Right renal cortex interstitium (tissue), 3 donors: ENCODE measurements at regions not wholly inside any gene's neighbourhood (a gene's known extent, or its start where the extent isn't known, plus 50 kb on each side); places are given as distances from the start of the nearest gene placed in this dataset.
"Not testable (repeated sequence)": the region's sequence is repeated elsewhere in the genome, so short reads cannot be mapped to it uniquely, and the experiment has no call there.

ENCODE experiments used
- DNase-seq, 3 donors: peaks; one replicate each; pipeline ENCODE4 v3.0.0-alpha.2; 2013; ENCODE audit warnings: low read depth in 3 of 3, low spot score in 2 of 3

DNA sequence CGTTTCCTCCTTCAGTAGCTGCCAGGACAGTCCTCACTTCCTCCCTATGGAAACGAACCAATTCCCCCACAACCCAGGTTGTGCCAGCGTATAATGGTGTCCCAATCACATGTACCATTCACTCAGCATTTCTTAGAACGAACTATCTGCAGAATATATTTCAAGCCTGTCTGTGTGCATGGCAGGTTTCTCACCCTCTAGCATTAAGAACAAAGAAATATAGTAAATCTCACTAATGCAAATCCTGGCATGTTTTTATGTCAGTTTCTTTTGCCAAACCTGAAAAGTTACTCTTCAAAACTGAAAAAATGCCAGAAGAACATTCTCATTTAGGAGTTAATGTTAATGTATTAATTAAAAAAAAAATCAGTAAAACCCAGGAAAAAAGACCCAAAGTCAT, 405.9 kb upstream of the KLF6 start:
- DNase-seq = no peak

DNA sequence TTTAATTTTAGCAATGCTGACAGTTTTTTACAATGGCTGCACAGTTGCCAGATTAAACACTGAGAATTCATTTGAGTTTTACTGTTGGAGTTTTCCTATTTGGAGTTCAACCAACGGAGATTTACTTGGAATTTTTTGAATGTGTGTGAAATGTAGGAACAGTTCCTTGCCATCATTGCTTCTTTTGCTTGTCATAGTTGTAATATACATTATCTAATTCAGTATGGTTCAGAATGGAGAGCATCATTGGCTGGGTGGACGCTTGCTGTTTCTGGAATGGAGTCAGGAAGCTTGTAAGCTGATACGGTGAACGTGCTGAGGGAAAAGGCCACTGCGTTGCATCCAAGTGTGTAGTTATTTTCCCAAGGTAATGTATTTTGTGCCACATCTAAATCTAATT, 404.3 kb upstream of the KLF6 start:
- no peak for DNase-seq

DNA sequence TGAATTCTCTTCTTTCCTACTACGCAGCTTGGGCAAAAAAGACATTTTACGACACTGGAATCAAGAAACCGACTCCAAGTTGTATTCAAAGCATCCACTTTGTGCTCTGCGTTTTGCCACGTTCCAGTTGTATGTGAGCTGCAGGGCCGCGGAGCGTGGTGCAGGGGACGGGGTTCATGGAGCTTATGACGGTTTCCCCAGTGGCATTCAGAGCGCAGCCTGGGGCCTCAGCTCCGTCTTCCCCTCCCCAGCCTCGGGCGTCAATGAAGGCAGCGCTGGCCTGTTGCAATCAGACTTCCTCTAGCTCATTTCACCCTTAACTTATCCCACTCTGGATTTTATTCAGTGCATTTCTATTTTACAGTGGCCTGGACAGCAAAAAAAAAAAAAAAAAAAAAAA, 403.4 kb upstream of the KLF6 start:
- no peak for DNase-seq

DNA sequence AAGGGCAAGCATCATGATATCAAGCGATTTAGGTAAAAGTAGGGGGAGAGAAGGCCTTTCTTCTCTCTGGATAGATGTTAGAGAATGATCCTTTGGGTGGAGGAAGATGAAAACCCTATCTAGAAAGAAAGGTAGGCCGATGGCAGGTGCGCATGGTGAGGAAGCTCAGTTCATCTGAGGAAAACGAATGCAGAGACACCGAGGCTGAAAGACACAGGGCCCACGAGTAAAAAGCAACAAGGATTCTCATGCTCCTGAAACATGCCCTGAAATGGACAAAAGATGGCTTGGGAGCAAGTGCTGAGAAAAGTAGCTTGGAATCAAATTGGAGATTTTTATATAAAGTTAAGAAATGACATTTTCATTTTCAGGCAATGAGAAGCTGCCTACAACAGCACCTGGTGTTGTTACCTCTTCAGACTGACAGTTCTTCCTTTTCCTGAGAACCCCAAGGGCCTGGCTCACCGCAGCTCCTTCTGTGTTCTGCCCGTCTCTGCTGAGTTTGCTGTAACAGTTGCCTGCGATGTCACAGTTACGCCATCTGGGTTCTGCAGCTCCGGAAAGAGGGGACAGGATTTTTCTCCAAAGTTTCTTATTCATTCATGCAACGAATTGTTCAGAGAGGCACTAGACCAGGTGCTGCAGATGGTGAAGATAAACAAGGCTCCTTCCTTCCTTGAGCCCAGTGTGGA, 402.0 kb upstream of the KLF6 start:
- DNase-seq = no peak

DNA sequence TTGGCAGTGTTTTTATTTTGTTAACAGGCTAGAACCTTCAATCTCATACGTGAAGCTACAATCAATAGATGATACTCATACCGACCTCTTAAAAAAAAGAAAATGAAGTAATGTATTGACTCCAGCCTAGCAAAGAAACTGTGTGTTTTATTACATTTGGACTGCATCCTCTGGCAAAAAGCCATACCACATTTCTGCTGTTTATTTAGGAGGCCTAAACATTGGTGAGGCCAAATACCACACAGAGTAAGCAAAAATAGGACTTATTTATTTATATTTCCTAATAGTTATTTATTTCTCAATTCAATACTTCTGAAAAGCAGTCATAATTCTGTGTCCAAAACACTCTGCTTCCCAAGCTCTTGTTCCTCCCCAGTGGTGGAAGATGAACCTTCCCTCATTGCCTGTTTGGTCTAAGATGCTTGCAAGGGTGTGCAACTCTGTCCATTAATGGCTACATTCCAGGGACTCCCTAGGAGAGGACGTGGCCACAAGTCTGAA, 398.8 kb upstream of the KLF6 start:
- no peak for DNase-seq

DNA sequence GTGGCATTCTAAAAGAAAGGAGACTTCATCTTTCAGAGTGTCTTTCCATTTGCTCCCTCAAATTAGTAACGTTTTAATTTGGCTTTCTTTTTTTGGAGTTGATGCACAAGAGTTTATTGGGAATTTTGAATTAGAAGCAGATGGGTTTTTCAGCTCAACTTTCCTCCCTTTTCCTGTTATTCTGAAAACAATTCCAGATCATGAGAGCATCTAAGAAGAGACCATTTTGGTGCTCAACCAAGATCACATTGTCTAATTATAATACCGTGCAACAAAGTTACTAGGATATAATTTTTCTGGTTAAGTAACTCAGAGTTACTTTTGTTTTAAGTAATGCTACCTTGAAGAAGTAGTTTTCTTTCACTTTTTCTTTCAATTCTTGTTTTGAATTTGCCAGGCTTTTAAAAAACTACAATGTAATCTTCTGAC, 396.6 kb upstream of the KLF6 start:
- no peak for DNase-seq

DNA sequence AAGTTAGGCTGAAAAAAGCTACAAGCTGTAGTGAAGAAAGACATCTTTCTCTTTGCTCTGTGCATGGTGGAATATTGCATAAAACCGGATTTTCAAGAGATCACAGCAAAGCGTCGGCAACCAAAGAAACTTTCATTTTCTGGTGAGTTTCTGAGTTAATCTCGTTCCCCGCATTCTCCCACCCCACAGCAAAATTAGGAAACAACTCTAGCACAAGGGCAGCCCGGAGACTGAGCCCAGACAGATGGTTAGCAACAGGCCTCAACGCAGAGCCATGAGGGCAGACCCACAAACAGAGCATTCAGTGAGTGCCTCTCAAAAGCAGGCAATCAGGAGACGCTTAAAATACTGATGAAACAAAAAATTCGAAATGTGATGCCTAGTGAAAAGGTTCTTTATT, 396.1 kb upstream of the KLF6 start:
- no peak for DNase-seq

DNA sequence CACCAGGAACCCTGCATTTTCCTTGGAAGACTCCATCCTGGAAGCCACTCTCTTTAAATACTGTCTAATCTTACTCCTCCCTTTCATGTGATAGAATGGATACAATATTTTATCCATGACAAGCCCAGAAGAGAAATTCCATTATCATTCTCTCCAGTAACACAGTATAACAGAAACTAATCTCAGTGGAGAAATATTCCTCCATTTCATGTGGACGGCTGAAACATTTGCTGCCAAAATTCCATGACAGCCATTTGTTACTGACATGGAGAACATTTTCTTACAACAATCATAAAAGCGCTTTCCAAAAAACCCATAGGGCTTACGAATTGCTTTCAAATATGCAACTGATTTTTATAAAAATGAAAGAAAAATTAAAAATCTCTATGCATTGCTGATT, 392.8 kb upstream of the KLF6 start:
- DNase-seq = no peak

DNA sequence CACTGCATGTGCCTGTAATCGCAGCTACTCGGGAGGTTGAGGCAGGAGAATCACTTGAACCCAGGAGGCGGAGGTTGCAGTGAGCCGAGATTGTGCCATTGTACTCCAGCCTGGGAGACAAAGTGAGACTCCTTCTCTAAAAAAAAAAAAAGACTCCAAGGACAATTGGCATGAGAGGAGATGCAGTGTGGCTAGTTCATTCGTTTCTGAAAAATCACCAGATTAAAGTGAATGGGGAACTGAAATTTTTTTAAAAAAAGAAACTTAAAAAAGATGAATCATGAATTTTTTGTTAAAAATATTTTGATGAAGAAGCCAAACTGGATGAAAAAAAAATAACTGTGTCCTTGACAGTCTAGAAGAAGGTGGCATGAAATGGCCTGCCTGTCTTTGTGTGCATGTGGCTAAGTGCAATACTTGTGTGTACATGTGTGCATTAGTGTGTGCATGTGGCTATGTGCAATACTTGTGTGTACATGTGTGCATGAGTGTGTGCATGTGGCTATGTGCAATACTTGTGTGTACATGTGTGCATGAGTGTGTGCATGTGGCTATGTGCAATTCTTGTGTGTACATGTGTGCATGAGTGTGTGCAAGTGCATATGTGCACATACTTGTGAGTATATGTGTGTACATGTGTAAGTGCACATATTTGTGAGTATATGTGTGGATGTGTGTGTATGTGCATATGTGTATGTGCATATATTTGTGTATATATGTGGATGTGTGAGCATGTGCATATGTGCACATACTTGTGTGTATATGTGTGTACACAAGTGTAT, 391.7 kb upstream of the KLF6 start:
- DNase-seq = no peak

DNA sequence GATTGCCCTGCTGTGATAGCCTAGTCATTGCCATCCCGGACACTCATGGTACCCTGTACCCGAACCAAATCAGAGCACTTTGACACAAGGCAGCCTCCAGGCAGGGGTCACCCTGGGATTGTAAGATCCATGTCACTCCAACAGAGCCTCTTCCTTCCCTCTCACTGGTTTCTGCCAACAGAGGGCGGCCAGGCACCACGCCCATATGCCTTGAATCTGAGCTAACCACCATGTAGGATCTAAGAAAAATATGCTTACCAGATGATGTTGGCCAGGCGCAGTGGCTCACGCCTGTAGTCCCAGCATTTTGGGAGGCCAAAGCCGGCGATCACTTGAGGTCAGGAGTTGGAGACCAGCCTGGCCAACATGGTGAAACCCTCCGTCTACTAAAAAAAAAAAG, 389.2 kb upstream of the KLF6 start:
- no peak for DNase-seq

DNA sequence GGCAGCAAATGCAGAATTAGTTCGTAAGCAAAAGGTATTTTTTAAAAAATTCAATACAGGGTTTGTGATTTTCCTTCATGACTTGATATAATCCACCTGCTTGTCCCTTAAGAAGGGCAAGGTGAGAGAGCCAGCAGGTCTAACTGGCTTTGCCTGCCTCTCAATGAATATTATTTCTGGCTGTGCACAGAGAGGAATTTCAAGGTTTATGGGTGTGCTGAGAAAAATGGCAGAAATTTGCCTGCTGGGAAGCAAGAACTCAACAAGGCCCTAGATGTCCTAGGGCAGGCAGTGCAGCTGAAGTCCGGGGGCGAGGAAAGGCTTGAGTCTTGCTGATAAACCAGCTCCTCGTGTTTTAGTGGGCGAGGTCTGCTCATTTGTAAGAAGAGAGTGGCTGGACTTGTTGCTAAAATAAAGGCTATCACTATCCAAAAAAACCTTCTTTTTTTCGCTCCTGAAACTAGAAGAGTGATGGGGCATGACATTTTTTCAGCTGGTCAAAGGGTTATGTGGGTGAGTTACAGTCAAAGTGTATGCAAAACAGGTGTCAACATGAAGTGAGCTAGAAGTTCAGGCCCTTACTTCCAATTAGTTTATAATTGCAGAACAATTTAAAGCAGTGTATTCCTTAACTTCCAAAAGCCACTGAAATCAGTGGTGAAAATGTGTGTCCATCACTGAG, 385.8 kb upstream of the KLF6 start:
- no peak for DNase-seq

DNA sequence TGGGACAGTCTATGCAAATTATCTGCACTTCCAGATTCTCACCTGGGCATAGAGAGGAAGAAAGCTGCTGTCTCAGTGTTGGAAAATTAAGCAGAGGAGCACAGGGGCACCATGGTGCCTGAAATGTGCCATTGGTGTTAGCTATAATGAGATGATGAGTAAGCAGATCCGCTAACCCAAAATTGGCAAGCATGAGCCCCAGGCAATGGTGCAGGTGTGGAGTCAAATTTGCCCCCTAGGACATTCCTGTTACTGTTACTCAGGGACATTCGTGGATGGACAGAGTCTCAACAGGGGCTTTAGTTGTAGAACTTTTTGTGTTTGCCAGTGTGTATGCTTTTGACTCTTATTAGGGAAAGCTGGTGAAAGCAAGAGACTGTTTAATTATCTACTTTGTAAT, 385.2 kb upstream of the KLF6 start:
- DNase-seq = no peak

DNA sequence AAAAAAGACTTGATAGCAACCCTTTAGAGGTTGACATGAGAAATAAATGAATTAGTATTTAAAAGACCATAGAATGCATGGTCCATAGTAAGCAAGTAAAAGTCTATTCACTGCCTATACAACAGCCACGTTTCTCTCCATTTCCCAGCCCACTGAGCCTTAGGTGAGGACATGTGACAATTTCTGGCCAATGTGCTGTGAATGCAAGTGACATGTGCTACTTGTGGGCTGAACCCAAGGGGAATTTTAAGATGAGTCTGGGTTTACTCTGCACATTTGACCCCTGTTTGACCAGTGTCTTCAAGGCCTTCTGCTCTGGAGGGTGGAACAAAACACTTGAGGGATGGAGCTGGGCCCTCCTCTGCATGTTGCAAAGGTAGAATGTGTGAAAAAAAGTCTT, 384.4 kb upstream of the KLF6 start:
- no peak for DNase-seq

DNA sequence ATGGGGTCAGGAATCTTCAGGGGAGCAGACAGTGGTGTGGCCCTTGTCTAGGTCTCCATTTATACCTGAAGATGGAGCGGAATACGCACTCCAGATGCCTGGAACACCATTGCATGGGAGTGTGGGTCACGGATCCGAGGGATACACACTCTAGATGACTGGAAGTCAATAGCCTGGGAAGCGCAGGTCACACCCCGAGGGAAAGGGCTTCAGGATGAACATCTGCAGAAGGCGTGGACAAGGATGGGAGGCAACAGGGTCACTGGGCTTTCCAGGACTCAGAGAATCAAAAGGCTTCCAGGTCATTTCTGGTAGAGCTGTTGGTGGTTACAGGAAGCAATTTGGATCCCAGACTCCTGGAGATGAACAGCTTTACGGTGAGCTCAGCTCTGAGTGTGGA, 382.2 kb upstream of the KLF6 start:
- no peak for DNase-seq

DNA sequence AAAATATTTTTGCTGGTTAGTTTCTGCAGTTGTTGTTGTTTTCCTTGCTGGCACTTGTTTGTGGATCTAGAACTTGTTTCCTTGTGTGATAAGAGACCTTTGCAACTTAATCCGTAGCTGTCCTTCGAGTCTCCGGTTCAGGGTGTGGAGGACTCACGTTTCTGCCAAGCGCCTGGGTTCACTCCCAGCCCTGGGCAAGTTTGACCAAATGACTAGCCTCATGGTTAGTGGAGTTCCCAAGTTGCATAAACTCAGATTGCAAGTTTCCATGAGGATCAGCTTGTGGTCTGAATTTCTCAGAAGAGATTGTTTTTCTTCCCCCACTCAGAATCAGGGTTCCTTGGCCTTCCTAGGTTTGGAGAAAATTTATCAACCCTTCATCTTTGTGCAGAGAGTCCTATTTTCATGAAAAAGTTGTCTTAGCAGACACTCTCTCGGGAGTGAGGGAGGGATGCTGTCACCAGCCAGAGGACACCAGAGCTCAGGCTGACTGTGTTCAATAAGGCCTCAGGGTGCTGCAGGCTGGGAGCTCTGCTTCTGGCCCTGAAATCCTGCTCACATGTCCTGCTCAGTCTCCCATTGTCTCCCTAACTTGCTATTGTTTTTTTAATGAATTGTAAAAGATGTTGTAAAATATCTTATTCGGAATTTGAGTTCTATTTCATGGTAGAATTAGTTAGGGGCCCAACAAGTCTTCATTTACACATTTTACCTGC, 377.7 kb upstream of the KLF6 start:
- DNase-seq = no peak

DNA sequence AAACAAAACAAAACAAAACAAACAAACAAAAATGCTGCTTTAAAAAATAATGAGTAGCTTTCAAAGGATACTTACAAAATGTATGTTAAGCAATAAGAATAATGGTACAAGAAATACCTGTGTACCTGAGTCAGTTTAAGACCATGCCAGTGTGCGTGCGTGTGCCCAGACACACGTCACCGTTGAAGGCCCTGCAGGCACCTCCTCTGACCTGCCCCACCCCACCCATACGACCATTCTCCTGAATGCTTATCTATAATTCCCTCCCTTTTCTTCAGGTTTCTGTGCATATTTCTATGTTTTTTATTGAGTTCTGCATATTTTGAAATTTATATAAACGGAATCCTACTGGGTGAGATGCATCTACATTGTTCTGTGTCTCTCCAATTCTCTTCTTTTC, 374.2 kb upstream of the KLF6 start:
- no peak for DNase-seq

DNA sequence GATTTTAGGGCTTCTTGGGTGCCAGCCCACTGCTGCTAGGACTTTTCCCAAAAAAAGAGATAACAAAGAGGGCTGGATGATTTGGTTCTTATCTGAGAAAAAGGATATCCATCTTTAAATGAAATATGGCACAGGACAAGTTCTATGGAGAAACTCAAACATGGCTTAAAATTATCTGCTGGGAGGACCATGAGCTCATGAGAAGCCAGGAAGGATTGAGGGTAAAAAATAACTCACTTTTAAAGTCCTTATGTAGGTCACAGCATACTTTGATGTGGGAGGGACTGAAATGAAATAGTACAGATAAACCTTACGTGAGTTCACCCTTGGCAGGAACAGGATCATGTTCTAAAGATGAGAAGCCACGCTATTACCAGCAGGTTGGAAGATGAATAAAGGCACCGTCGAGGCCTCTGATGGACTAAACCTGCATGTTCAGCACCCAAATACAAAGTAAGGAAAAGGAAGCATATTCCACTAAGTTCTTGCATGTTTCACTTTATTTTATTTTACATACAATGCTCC, 369.2 kb upstream of the KLF6 start:
- no peak for DNase-seq

DNA sequence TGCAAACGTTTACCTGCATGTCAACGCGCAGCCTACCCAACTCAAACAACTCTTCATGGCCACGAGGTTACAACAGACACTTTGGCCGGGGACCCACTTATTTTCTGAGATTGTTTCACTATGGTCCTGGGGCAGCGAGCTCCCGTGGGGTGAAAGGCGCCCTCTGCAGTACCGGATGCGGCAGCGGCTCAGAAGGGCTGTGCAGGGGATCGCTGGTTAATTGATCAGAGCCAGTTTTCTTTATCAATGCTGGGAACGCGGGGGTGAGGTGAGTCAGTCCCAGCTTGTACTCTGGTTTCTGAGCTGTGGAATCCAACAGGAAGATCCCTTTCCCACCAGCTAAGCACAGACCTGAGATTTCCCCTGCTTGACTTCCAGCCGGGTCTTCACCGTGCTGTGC, 366.5 kb upstream of the KLF6 start:
- no peak for DNase-seq

DNA sequence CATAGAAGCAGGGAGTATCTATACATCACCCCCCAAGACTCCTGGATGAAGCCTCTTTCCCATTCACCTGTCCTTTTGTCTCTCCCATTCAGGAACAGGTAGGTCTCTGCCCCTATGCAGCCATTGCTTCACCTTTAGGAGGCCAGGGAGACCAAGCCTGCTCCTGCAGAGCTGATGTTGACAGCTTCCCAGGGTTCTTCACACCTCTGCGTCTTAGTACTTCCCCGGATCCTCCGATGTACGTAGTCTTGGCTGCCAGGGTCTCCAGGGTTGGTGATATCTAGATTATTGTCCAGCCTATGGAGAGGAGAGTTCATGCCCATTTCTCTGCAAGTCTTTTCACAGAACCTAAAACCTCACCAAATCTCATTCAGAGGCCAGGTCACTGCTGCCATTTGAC, 365.7 kb upstream of the KLF6 start:
- DNase-seq = no peak

DNA sequence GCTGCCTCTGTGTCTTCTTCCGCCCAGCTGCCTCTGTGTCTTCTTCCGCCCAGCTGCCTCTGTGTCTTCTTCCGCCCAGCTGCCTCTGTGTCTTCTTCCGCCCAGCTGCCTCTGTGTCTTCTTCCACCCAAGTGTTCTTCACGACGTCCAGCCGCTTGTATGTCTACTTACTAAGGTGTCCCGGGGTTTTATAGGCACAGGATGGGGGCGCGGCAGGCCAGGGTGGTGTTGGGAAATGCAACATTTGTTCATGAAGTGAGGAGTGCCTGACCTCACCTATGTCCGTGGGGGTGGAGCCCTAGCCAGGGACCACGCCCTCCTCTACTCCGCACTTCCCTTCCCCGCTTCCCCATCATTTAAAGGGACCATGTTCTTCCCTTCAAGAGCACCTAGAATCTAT, 364.5 kb upstream of the KLF6 start:
- not testable (repeated sequence) for DNase-seq

DNA sequence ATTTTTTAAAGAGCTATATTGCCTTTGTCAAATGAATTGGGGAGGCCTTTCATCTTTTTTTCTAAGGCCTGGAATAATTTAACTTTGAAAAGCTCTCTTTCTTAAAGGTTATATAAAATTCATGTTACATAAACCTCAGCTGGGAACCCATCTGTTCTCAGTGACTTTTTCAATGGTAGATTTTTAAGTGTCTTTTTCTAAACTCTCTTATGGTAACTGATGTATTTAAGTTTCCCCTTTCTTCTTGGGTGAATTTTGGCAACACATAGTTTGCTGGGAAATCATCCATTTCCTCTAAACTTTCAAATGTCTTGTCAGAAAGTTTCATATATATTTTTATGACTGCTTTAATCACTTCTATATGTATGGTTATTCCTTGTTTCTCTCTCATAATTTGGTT, 362.2 kb upstream of the KLF6 start:
- no peak for DNase-seq
